ENCODE measurements at regions not wholly inside any gene's neighbourhood (a gene's known extent, or its start where the extent isn't known, plus 50 kb on each side); places are given as distances from the start of the nearest gene placed in this dataset.

- TF ChIP-seq, protein P1, sequence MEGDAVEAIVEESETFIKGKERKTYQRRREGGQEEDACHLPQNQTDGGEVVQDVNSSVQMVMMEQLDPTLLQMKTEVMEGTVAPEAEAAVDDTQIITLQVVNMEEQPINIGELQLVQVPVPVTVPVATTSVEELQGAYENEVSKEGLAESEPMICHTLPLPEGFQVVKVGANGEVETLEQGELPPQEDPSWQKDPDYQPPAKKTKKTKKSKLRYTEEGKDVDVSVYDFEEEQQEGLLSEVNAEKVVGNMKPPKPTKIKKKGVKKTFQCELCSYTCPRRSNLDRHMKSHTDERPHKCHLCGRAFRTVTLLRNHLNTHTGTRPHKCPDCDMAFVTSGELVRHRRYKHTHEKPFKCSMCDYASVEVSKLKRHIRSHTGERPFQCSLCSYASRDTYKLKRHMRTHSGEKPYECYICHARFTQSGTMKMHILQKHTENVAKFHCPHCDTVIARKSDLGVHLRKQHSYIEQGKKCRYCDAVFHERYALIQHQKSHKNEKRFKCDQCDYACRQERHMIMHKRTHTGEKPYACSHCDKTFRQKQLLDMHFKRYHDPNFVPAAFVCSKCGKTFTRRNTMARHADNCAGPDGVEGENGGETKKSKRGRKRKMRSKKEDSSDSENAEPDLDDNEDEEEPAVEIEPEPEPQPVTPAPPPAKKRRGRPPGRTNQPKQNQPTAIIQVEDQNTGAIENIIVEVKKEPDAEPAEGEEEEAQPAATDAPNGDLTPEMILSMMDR (optimal IDR thresholded peaks at IDR 0.05 in 1 of 3, IDR thresholded peaks at IDR 0.05 in 1 of 3, conservative IDR thresholded peaks at IDR 0.05 in 1 of 3; ENCODE audit: extremely low read depth in 1 of 3, insufficient read depth in 2 of 3, low read length in 3 of 3) = no peak
- no peak for TF ChIP-seq EZH2 (IDR thresholded peaks at IDR 0.05; ENCODE audit: low read length)
These were observed 101.5 kb upstream of the C1GALT1 start for GRCh38 chr7:7080802-7081201.
